ENCODE measurements at regions not wholly inside any gene's neighbourhood (a gene's known extent, or its start where the extent isn't known, plus 50 kb on each side); places are given as distances from the start of the nearest gene placed in this dataset.

- H3K27me3 Mint-ChIP-seq (ENCODE audit: low read depth), result no peaks in the 10 kb centered on the region
- Histone ChIP-seq H3K27ac (ENCODE audit: insufficient read length, low read depth, low read length) (no peak overlapping the region), H2BK12ac (ENCODE audit: insufficient read length, low read depth, low read length) (no peak overlapping the region), H2BK20ac (ENCODE audit: low read depth, low read length, poor library complexity, severe bottlenecking) (no peak overlapping the region), H2AFZ (ENCODE audit: low read length) (no peak overlapping the region), H3K79me1 (ENCODE audit: insufficient read depth, low read depth, low read length, poor library complexity, severe bottlenecking) (no peaks in the 10 kb centered on the region), H2AK5ac (ENCODE audit: insufficient read length, low read length) (no peak overlapping the region), H2BK5ac (ENCODE audit: insufficient read length, low read length) (no peak overlapping the region), H3T11ph (ENCODE audit: low read length) (no peak overlapping the region), H4K5ac (ENCODE audit: insufficient read length, low read depth, low read length) (no peak overlapping the region), H4K20me1 (ENCODE audit: control insufficient read depth, insufficient read depth, insufficient read length) (no peaks in the 10 kb centered on the region), H4K91ac (ENCODE audit: insufficient read length, low read depth, low read length) (no peak overlapping the region), H2BK15ac (ENCODE audit: low read depth, low read length) (no peak overlapping the region), H4K8ac (replicated peaks; ENCODE audit: insufficient read length, low read depth, low read length) (no peak overlapping the region), H3K4me2 (ENCODE audit: insufficient read depth, insufficient read length, low read length) (no peak overlapping the region), H3K56ac (ENCODE audit: insufficient read length, low read depth, low read length) (no peak overlapping the region), H3K23me2 (ENCODE audit: insufficient read length, low read depth, low read length, poor library complexity, severe bottlenecking) (no peaks in the 10 kb centered on the region), H3K18ac (ENCODE audit: insufficient read length, low read depth, low read length) (no peak overlapping the region), H3K9me3 (ENCODE audit: control insufficient read depth, low read depth, low read length) (no peaks in the 10 kb centered on the region), H3K27me3 (ENCODE audit: insufficient read depth, low read length) (no peaks in the 10 kb centered on the region), H2BK120ac (ENCODE audit: low read depth, low read length, poor library complexity, severe bottlenecking) (no peak overlapping the region), H3K79me2 (ENCODE audit: insufficient read depth, low read length) (no peaks in the 10 kb centered on the region), H3K4ac (ENCODE audit: low read depth, low read length) (no peak overlapping the region), H3K14ac (ENCODE audit: insufficient read depth, low read length) (no peak overlapping the region), H3K4me1 (ENCODE audit: insufficient read depth, low read length) (no peaks in the 10 kb centered on the region), H3K23ac (ENCODE audit: insufficient read length, low read depth, low read length) (no peak overlapping the region), H3K9ac (ENCODE audit: extremely low read depth, insufficient read length, low read length) (no peak overlapping the region)
- no peak overlapping the region for H3K4me3 Mint-ChIP-seq
- peaks cover 0 to 5% of the 10 kb centered on the region in 2 experiments; a peak in 1 of 5 replicates for H3K9me3 Mint-ChIP-seq
- DNase-seq, result no peak
- TF ChIP-seq, protein P1, sequence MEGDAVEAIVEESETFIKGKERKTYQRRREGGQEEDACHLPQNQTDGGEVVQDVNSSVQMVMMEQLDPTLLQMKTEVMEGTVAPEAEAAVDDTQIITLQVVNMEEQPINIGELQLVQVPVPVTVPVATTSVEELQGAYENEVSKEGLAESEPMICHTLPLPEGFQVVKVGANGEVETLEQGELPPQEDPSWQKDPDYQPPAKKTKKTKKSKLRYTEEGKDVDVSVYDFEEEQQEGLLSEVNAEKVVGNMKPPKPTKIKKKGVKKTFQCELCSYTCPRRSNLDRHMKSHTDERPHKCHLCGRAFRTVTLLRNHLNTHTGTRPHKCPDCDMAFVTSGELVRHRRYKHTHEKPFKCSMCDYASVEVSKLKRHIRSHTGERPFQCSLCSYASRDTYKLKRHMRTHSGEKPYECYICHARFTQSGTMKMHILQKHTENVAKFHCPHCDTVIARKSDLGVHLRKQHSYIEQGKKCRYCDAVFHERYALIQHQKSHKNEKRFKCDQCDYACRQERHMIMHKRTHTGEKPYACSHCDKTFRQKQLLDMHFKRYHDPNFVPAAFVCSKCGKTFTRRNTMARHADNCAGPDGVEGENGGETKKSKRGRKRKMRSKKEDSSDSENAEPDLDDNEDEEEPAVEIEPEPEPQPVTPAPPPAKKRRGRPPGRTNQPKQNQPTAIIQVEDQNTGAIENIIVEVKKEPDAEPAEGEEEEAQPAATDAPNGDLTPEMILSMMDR (conservative IDR thresholded peaks at IDR 0.05), result no peak
- H3K4me1 Mint-ChIP-seq, result no peaks in the 10 kb centered on the region
- H3K36me3 Mint-ChIP-seq (ENCODE audit: insufficient read depth in 1 of 3, low read depth in 3 of 3), result peaks cover 0 to 5% (median 0%) of the 10 kb centered on the region in 3 experiments; a peak in 2 of 7 replicates
- H3K27ac Mint-ChIP-seq, result no peak overlapping the region
- WGBS (ENCODE audit: extremely low coverage, insufficient read length, low lambda C conversion rate), result no CpG with 5 or more reads among the region's 9 CpGs
Measured at GRCh38 chr3:187831125-187832051, 86.1 kb upstream of the BCL6 start.

Data from H9 (cell line).